KG1 (cell line): ENCODE measurements at regions not wholly inside any gene's neighbourhood (a gene's known extent, or its start where the extent isn't known, plus 50 kb on each side); places are given as distances from the start of the nearest gene placed in this dataset.
"Not testable (repeated sequence)": the region's sequence is repeated elsewhere in the genome, so short reads cannot be mapped to it uniquely, and the experiment has no call there.

Experiments
- DNase-seq: peaks from one replicate; lab custom pipeline; 2025; lab: John Stamatoyannopoulos, UW

DNA sequence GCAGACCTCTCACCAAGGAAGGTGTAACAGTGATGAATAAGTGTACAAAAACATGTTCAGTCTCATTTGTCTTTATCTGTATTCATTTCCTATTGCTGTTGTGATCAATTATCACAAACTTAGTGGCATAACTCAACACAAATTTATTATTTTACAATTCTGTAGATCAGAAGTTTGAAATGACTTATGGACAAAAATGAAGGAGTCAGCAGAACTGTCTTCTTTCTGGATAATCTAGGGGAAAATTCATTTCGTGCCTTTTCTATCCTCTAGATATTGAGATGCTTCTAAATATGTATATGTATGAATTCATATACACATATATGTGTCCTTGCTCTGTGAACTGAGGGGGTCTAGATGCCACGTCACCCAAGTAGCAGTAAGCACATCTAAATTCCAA, 663.1 kb upstream of the MARCKS start:
- DNase-seq, result no peak

DNA sequence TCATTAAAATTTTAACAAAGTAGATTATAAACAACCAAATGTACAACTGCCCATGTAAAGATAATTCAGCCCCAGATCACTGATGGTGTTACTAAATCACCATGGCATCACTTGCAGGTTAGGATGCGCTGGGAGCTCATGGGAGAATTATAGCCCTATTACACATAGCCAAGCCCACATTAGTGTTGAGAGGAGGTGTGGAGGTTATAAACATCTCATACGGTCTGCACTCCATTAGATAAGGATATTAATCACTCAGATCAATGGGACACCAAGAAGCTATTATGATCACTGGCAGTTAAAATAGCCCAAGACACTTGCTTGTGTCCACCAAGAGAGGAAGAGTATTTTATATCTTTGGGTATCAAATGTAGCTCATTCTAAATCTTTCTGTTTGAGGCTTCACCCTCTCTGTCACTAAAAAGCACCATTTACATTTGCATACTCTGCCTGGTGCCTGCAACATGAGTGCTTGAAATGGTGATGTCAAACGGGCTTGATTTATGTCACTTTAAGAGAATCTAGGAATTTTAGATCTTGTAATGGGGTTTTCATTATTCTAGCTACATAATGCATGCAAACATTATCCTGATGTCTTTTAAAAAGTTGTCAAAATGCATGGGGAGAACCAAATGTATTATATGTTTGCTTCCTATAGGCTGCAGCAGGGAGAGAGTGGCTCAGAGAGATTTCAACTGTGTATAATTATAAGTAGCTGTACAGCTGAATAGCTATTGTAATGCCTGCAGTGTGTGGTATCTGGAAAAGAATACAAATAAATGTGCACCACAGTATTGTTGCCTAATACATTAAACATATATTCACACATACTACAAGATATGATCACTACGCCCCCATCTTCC, 654.1 kb upstream of the MARCKS start:
- no peak for DNase-seq

DNA sequence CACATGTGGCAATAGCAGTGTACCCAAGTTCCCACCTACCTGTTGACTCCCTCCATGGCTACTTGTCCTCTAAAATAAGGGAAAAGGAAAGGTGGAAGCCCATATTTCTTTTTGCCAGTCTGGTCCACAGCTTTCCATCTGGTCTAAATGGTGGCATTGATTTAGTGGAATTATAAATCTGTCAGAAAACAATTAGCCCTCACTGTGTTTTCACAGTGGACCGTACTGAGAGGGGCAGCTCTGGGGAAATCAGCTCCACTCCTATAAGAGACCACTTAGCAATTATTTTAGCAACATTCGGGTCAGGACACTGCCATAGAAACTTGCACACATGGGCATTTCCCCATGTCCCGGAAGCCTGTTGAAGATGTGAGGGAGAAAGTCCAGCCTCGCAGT, 653.4 kb upstream of the MARCKS start:
- no peak for DNase-seq

DNA sequence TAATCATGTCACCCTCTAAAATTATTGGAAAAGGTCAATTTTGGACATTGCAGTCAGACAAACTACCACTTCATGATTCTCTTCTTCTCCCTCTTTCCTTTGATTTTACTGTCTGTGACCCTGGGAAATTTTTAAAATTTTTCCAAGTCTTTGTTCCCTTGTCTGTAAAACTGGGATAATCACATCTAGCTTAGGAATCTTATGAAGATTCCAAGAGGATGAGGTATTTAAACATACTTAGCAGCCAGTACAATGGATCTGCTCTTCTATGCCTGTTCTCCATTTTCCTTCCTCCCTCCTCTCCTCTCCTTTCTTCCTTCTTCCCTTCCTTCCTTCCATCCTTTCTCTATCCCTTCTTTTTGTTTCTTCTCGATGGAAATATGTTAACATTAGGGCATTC, 651.6 kb upstream of the MARCKS start:
- no peak for DNase-seq

DNA sequence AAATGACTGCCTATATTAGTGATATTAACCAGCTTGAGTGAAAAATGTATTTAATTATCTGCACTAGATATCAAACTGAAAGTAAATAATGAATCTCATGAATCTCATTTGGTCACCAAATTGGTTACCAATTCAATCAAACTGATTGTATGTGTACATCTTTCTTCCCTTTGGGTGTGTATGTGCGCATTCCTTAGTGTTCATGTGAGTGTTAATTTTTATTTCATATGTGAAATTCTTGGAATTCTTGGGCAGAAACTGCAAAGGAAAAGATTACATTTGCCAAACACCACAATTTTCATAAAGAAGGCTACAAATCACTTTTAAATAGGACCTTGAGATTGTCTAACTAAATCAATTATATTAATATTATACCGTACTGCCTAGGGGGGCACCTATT, 648.4 kb upstream of the MARCKS start:
- no peak for DNase-seq

DNA sequence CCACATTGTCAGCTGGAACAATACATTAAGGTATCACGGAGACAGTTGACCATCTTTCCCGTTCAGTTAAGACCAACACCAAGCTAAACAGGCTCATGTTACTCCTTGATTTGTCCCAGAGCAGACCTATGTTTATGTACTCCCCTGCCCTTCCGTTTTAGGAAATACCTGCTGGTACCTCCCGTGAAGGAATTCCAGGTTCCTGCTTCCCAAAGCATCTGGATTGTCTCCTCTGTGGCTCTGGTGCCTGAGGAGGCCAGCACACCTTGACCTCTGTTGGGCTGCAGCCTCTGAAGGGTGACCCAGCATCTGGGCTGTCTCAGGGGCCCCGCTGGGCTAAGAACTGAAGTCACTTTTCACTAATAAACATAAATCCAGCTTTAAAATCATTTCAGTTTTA, 647.8 kb upstream of the MARCKS start:
- no peak for DNase-seq

DNA sequence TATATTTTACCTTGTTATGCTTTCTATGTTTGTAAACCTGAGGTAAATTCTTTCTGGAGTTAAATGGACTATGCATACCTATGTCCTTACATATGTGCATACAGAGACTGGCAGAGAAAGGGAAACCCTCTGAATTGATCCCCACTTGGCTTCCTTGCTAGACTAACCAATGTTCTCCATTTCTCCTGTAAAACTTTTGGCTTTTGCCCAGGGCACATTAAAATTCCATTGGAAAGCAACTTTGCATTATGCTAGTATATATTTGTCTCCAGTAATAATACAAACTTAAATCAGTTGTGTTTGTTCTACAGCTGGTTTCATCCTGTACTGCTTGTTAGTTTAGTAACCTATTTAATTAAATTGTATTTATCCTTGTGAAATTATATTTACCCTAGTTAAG, 646.0 kb upstream of the MARCKS start:
- DNase-seq, result no peak

DNA sequence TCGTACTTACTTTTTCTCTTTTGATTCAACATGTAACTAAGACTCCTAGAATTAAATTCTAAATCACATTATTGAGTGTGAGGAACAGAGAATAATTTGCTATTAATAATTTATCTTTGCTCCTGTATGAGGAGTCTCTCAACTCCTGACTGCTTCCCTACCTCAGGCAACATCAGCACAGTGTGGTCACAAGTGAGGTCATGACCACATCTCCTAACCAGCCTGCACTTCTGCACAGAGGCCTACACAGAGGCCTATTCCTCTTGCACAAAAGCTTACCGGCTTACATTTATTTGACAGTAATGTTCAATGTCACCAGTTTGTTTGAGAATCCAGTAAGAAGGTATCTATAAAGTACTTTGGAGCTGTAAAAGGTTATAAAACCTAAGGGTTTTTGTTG, 637.4 kb upstream of the MARCKS start:
- DNase-seq, result no peak

DNA sequence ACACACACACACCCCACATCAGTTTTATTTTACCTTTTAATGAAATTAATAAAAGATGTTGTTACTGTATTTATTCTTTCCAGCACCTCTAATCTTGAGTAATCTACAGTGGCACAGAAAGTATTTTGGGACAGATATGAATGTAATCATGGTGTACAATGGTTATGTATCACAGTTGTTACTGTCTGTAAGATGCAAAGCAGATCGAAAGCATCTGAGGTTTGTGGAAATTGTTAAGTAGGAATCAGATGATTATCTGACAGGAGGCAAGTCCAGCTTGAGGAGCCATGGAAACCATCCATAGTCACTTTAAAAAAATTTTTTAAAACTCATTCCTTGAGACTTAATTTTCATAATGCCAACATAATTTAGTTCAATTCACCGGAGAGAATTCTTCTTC, 636.3 kb upstream of the MARCKS start:
- no peak for DNase-seq

DNA sequence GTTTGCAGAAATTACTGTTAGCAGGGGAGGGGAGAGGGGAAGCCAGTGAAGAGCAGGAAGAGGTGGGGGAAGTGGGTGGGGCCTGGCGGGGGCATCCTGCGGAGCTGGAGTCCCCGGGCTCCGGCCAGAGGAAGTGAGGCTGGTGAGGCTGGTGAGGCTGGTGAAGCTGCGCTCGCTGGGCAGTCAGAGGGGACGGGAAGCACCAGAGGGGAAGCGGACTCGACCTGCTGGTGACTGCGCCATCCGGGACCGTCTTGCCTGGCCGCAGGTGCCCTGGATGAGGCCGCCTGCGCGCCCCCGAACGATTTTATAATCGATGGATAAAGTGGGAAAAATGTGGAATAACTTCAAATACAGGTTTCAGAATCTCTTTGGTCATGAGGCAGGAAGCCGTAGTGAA, 635.3 kb upstream of the MARCKS start:
- no peak for DNase-seq

DNA sequence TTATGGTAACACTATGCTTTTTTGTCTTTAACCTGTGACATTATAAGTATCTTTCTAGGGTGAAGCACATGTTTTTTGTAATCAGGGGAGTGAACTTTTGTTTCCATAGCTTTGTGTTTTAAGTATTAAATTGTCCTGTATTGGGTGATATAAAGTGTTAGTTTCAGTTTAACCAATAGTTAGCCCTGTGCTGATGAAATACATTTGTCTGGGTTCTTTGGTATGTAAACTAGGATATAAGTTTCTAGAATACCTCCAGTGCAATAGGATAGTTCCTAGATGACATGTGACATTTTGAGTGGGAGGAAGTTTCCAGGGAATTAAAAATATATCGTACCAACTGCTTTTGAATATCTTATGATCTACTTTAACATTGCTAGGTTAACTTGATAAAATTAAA, 611.0 kb upstream of the MARCKS start:
- DNase-seq, result no peak

DNA sequence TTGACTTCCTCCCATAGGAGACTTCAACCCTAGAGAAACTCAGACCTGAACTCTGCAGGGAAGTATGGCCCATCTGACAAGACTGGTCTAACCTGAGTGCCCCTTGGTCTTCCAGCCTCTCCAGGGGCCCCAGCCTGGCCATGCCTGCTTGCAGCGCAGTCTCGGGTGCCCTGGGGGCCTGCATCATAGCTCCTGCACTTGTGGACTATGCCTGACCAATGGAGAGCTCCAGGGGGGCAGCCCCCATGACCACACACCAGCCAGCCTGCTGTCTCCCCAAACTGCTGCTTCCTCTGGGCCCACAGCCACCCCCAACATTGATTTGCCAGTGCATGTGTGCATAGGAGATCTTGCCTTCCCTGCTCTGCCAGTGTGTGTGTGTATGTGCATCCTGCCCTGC, 608.6 kb upstream of the MARCKS start:
- DNase-seq, result no peak

DNA sequence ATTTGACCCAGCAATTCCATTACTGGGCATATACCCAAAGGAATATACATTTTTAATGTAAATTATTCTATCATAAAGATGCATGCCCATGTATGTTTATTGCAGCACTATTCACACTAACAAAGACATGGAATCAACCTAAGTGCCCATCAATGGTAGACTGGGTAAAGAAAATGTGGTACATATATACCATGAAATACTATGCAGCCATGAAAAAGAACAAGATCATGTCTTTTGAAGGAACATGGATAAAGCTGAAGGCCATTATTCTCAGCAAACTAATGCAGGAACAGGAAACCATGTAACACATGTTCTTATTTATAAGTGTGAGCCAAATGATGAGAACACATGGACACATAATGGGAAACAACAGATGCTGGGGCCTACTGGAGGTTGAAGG, 603.0 kb upstream of the MARCKS start:
- not testable (repeated sequence) for DNase-seq

DNA sequence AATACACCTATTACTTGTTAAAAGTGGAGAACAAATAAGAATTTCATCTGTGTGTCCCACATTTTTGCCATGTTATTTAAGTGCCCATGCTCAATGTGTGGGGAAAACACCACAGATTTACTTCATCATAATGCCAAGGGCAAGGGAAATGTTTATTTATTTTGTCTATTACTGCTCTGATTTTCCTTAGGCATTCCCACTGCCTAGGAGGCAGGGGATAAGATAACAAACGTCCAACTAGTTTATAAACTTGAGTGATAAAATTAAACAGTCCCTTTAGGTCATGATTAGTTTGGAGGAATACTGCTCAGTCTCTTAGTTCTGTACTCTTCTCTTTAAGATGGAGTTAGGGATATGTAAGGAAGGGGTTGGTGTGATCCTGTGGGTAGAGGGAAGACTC, 598.4 kb upstream of the MARCKS start:
- DNase-seq, result no peak

DNA sequence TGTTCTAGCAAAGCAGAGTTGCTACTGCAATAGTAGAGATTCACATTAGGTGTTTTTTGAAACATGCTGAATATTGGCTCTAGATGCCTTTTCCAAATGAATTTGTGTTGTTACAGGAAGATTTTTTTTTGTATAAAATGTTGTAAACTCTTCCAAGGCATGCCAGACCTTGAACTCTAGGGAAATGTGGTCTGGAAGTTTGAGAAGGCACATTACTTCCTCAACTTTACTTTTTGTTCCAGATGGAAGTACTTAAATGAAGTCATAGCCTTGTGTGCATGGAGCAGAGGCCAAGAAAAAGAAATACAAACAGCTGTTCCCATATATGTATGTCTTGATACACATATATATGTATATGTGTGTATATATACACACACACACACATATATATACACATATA, 585.7 kb upstream of the MARCKS start:
- no peak for DNase-seq

DNA sequence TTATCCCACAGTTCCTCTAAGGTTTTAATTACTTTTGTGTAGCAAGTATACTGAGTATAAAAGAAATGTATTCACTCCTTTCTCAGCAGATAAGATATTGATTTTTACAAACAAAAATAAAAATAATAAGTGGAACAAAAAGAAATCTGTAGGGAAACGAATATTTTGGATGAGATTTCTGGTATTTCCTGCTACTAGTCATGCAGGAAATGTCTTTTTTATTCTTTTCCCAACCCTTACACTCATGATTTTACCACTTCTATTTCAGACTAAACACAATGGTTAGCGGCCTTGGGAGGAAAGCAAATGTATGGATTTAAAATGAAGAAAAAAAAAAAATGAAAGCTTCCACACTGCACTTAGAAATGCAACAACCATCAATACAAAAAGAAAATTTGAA, 580.5 kb upstream of the MARCKS start:
- no peak for DNase-seq

DNA sequence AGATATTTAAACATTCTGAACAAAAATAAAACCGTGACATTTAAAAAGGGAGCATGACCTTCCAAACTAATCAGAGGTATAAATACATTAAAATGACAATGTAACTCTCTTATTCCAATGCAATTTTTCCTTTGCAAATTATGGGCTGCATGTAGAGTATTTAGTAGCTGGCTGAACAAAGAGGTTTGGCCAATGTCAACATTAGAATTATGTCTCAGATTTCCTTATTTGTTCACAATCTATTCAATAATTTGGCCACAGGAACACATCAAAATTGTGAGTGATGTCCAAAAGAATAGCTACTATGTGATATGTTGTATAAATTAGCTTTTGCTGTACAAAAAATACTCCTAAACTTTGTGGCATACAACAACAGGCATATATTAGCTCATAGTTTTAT, 580.0 kb upstream of the MARCKS start:
- no peak for DNase-seq

DNA sequence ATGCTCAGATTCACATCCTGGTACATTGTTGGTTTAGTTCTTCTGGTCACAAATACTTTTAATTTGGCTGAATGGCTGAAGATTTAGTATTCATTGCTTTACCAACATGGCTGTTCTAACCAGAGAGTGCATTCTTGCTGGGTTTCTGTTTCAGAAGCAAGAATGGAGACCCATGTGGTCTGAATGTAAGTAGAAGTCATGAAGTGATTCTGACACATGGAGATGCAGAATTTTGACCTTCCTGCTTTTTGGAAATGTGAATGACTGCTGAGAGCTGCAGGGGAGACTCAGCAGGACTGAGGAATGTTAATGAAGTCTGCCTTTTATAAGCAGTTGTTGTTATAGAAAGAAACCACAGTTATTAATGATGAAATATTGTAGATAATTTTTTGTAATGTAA, 576.1 kb upstream of the MARCKS start:
- no peak for DNase-seq

DNA sequence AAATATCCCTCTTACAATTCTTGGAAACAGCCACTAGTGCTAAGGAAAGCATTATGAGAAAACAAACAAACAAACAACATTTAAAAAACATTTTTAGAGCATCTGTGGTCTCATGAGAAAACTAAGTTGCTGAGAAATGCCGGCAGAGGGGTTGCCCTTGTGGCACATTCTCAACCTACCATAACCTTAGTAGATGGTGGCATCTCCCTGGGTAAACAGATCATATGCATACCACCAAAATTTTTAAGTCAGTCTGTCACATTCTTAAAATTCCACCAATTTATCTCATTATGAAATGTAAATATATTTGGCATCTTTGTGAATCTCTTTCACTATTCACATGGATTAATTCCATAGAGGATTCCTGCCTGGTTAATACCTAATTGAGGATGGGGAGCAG, 575.7 kb upstream of the MARCKS start:
- no peak for DNase-seq

DNA sequence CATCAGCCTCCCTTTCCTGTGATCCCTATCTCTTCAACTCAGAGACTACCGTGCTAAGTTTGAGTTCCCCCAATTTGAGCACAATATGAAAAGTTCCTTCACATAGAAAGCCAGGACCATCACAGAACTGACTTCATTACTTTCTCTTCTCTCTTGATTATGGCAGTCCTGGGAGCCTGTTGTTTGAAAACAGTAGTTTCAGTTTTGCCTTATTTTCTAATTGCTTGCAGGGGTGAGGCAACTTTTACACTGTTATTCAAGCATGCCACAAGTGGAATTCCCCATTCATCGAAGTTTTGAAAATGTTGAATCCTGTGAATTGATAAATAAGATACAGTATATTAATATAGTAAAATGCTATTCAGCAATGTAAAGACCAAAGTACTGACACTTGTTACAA, 569.7 kb upstream of the MARCKS start:
- DNase-seq, result no peak

DNA sequence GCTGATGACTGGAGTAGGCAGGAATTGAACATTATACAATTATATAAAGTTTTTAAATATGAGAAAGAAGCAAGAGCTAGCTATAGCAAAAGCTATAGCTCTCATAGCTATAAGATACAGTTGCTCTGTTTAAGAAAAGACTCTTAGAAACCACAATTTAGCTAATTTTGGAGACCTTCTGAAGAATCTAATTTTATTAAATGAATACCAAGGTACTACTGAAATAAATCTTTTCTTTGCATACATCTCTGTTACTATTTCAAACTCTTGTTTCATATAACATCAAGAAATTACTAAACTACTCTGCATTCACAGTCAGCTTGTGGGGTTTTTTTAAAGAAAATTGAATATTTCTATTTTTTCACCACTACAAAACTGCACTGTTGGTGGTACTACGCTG, 568.7 kb upstream of the MARCKS start:
- no peak for DNase-seq

DNA sequence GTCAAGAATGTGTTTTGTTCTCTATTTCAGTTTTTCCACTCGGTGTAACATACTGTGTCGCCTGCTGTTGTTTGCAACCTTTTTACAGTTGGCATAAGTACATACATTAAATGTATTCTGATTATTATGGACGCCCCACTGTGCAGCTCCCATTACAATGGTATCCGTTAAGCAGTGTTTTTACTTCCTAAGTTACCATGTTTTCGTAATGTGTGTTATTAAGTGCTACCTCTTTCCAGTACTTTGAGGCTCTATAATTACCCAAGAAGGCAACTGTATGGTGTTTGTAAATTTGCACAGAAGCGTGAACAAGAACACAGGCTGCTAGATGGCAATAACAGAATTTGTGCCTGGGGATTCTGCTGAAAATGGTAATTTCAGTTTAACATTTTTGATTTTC, 568.0 kb upstream of the MARCKS start:
- no peak for DNase-seq

DNA sequence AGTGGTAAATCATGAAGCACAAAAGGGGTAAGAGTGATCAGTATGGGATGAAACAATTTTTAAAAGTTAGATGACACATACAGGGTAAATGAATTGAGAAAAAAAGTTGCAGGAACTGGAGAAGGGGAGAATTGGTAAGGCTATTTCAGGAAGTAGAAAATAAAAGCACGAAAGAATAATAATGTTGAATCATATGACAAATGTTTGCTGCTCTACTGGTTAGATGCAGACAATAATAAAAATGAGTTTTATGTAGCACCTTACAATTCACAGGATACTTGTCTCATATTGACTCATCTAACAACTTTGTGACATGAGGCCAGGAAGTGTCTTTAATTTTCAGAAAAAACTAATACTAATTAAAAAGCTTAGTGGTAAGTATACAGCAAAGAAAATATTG, 566.5 kb upstream of the MARCKS start:
- no peak for DNase-seq

DNA sequence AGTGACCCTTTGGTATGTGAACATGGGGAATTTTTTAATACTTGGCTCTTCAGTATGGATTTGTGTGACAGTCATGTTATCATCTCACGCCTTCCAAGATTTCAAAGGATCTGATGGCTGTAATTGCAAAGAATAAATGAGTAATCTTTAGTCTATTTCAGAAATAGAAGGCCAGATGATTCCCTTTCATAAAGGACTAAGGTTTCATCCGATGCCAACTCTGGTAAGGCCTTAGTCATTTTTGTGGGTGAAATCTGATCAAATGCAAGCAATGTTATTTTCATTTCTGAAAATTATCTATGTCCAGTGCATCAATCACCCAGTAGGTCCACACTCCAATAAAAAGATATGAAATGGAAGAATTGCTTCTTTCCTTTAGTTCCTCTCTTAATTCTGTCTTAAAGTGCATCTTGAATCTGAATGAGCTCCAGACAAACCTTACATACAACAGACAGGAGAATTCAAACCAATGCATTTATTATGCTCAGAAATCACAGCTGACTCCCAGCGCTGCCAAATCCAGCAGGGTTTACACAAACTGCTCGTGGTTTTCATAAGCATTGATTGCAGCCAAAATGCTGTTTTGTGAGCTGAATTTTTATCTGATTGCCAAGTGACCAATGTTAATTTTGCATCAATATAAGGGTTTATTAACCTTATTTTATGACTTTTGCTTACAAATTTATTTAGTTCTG, 565.2 kb upstream of the MARCKS start:
- DNase-seq, result no peak
